HG03135 (cell line): ENCODE measurements at regions not wholly inside any gene's neighbourhood (a gene's known extent, or its start where the extent isn't known, plus 50 kb on each side); places are given as distances from the start of the nearest gene placed in this dataset.
"Not testable (repeated sequence)": the region's sequence is repeated elsewhere in the genome, so short reads cannot be mapped to it uniquely, and the experiment has no call there.

ENCODE experiments used
- ATAC-seq: cut with Tn5 transposase; IDR thresholded peaks from one replicate; pipeline ENCODE4 v1.9.1; 2021; ENCODE audit warnings: mild to moderate bottlenecking, moderate library complexity; ENCODE audit not compliant: unreplicated experiment

- ATAC-seq: no peak
Observed at GRCh38 chr2:52416340-52416739, 1351.3 kb upstream of the CHAC2 start.

GRCh38 chr2:52414561-52415295 is 1352.9 kb upstream of the CHAC2 start:
- ATAC-seq: no peak

- ATAC-seq: not testable (repeated sequence)
Observed at GRCh38 chr2:52409308-52410118, 1358.1 kb upstream of the CHAC2 start.

- no peak for ATAC-seq
Observed at GRCh38 chr2:52405980-52406379, 1361.6 kb upstream of the CHAC2 start.

GRCh38 chr2:52404866-52405265 is 1362.7 kb upstream of the CHAC2 start:
- ATAC-seq: no peak

GRCh38 chr2:52404046-52404445 is 1363.6 kb upstream of the CHAC2 start:
- ATAC-seq: no peak

- ATAC-seq: no peak
Observed at GRCh38 chr2:52402128-52402527, 1365.5 kb upstream of the CHAC2 start.

- no peak for ATAC-seq
Observed at GRCh38 chr2:52396836-52397235, 1364.9 kb upstream of the NRXN1 start.

- no peak for ATAC-seq
Observed at GRCh38 chr2:52395912-52396311, 1364.0 kb upstream of the NRXN1 start.

GRCh38 chr2:52391621-52392020 is 1359.7 kb upstream of the NRXN1 start:
- ATAC-seq: no peak

- no peak for ATAC-seq
Observed at GRCh38 chr2:52390651-52391050, 1358.7 kb upstream of the NRXN1 start.

- no peak for ATAC-seq
Observed at GRCh38 chr2:52387937-52388590, 1356.1 kb upstream of the NRXN1 start.

- ATAC-seq: no peak
Observed at GRCh38 chr2:52386433-52387030, 1354.6 kb upstream of the NRXN1 start.

GRCh38 chr2:52383541-52383940 is 1351.6 kb upstream of the NRXN1 start:
- ATAC-seq: no peak

GRCh38 chr2:52369178-52369577 is 1337.2 kb upstream of the NRXN1 start:
- no peak for ATAC-seq

GRCh38 chr2:52368141-52368540 is 1336.2 kb upstream of the NRXN1 start:
- ATAC-seq: no peak

- no peak for ATAC-seq
Observed at GRCh38 chr2:52365946-52366345, 1334.0 kb upstream of the NRXN1 start.

GRCh38 chr2:52356556-52356955 is 1324.6 kb upstream of the NRXN1 start:
- ATAC-seq: no peak

- no peak for ATAC-seq
Observed at GRCh38 chr2:52347292-52347691, 1315.4 kb upstream of the NRXN1 start.

- no peak for ATAC-seq
Observed at GRCh38 chr2:52345676-52346075, 1313.7 kb upstream of the NRXN1 start.

GRCh38 chr2:52345082-52345481 is 1313.2 kb upstream of the NRXN1 start:
- no peak for ATAC-seq
